ENCODE measurements at regions not wholly inside any gene's neighbourhood (a gene's known extent, or its start where the extent isn't known, plus 50 kb on each side); places are given as distances from the start of the nearest gene placed in this dataset.
"Not testable (repeated sequence)": the region's sequence is repeated elsewhere in the genome, so short reads cannot be mapped to it uniquely, and the experiment has no call there.

DNA sequence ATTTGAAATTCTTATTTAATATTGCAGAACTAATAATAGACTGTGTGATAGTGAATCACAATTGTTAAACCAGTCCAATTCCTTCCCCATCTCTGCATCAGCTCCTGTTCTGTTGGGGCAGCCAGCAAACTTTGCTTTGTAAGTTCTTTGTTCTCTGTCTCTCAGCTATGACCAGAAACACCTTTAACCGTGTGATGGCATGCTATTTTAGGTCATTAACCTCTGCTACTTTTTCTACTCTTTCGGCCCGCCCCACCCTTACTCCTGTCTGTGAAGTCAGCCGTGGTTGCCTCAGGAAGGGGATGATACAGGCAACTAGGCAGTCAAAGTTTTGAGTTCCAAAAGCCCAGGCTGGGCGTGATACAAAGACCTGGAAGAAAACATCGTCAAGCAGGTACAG lies 51.3 kb upstream of the EGFL6 start:
- no peak for DNase-seq

DNA sequence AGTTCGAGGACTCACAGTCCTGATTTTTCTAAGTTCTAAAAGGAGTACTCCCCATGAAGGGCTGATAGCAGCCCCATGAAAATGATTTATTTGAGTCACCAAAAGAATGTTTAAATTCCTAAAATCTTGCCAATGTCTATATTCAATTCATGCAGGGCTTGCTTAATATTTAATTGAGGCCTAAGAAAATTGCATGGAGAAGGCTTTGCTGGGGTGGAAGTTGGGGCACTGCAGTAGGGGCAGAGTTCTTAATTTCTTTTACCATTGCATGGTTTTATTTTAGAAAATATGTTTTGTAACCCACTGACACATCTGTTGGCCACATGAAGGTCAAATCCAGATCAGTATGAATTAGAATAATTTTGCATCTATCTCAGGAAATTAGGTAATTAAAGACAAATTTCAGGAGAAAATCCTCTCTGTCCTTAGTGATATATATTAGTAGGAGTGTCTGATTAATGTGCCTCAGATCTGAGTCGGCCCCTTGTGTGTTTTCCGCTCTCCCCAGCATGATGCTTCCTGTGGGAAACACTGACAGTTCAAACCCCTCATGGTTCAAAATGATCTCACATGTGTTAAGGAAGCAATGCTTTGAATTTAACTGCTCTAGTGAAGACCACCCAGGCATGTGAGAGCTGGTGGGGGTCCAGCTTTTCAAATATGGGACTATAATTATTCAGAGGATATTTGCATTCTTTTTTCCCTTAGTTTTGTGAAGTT lies 54.0 kb upstream of the EGFL6 start:
- DNase-seq, result no peak

DNA sequence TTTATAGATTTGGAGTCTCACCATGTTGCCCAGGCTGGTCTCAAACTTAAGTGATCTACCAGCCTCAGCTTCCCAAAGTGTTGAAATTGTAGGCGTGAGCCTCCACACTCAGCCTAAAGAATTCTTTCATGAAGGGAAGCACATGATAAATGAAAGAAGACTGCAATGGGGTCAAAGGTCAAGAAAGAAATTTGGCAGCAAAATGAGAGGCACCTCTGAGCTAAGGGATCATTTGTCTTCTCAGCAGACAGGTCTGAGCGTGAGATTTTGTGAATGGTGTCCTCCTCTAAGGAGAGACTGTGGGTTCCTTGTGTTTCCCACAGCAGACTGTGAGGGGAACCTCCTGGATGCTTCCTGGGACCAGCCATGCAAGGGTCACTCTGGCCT lies 57.5 kb upstream of the EGFL6 start:
- DNase-seq, result no peak

DNA sequence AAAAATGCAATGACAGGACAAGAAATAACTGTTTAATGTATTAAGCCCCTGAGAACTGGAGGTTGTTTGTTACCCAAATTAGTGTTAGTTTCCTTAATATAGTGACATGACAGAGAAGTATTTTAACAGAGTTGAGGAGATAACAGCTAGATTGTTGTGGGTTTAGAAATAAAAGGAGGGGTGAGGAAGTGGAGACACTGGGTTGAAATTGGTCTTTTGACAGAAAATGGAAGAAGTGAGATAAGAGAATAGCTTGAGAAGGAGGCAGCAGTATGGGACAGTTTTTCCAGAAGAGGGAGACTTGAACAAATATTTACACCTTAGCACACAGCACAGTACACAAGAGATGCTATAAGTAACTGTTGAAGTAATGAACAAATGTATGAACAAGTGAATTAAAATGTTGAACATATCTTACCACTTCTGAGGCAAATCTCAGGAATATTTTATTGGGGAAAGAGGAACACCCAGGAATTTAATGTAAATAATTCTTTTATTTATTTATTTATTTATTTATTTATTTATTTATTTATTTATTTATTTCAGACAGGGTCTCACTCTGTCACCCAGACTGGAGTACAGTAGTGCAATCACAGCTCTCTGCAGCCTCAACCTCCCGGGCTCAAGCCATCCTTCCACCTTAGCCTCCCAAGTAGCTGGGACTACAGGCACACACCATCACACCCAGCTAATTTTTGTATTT lies 58.0 kb upstream of the EGFL6 start:
- DNase-seq, result no peak

DNA sequence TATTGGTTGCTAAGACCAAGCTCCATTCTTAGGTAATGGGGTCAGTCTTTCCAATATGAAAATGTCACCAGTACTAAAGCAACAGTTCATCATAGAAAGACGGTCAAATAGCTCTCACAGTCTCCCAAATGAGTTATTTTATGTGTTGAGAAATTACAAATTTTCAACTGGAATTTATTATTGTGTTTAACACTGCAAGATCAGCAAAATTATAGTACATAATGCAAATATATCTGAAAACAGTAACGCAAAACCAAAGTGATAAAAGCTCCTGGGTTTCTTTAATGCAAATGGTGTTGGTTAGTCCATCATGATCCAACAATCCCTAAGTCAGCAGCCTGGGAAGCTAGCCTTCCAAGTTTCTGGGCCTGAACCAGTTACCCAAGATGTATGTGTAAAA lies 61.5 kb upstream of the EGFL6 start:
- DNase-seq, result no peak

DNA sequence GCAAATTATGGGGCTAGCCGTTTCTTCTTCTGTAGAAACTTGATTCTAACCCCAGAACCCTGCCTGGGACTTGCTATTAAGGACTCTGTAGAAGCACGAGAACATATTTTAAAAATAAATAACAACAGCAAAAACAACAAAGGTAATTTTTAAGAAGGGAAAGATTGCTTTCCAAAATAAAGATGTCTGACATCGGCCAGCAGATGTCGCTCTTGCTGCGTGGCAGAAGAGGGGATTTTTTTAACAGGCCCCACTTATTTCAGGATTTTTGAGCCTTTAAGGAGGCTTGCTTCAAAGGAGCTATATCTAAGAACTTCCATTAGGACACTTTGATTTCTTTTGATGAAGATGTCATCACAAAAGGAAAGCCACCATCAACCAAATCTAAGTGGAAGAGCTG lies 62.8 kb upstream of the EGFL6 start:
- DNase-seq, result peak; percentile 60 to 73 (median 64)

DNA sequence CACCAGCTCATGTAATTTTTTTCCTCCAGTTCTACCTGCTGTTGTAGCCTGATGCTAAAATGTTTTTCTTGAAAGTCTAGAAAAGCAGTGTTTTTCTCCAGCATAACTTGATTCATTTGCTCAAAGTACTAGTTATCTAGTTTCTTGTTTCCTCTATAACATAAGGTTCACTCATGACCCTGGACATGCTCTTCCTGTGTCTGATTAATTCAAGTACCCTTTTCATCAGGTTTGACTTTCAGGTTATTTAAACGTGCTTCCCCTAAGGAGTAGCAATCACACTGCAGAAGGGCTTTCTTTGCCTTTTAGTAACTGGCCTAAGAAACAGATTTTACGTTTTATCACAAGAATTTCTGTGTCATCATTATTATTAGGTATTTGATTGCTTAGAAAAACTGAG lies 66.8 kb upstream of the EGFL6 start:
- DNase-seq, result no peak

DNA sequence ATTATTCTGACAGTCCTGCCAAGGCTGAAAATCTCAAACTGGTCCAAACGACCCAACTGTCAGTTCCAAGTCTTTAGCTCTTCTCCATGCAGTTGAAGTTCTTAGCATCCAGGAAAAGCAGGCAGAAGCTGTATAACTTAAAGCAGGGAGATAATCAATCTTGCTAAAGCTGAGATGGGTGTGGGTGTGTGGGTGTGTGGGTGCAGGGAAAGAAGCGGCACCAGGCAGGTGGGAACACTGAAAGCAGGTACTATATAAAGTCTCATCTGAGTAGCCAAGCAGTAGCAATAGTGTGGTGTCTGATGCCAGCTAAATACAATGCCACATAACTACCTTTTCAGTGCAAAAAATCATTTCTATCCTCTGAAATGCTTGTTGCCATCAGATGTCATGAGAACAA lies 69.7 kb upstream of the EGFL6 start:
- DNase-seq, result no peak

DNA sequence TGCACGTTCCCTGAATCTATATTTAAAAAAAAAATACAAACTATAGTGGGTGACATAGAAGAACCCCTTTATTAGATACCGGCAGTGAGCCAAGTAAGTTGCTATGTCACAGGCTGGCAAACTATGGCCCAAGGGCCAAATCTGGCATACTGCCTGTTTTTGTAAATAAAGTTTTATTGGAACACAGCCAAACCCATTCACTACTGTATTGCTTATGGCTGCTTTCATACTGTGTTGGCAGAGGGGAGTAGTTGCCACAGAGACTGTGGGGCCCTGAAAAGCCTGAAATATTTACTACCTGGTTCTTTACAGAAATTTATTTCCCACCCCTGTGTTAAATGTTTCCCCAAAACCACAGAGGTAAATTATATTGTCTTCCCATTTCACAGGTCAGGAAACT lies 71.2 kb upstream of the EGFL6 start:
- no peak for DNase-seq

DNA sequence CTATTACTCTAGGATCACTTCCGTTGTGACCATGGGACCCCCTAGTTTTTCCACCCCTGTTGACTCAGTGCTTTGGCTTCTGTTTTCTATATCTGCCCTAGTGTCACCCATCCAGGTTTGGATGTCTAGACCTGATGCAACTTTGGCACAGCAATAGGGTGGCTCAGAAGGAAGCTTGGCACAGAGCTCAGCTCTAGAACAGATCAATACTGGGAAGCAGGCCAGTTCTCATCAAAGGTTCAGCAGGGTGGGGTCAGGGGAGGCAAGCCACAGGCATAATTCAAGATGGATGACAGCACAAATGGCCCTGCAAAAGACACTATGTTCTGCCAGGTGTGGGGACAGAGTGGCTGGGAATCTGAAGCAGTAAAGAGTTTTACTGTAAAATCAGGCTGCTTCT lies 74.2 kb upstream of the EGFL6 start:
- DNase-seq, result no peak

DNA sequence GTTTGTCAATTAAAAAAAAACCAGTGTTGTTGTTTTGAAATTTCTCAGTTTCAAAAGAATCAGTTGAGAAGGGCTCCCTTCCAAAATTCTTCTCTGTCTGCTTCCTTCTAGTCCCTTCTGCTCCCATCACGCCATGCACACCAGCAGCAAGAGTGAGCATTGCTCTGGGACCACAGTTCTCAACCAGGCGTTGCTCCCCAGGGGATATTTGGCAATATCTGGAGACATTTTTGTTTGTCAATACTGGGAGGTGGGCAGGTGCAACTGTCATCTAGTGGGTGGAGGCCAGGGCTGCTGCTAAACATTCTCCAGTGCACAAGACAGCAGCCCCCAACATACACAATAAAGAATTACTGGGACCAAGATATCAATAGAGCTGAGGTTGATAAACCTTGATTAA lies 74.8 kb upstream of the EGFL6 start:
- no peak for DNase-seq

DNA sequence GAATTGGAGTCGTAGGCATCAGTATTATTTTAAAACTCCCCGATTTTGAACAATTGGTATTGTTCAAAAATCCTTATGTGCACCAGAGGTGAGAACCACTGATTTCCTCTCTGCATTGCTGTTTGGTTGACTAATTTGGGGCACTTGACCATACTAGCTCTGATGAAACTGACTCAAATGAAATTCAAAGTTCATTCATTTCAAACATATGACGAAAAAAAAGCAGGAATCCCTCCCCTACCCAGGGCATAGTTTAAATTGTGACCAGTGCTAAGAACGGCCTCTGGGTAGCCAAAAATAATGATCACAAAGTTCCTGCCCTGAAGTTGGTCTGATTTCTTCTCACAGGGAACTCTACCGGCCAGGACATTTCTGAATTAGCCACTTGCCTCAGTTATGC lies 75.7 kb upstream of the EGFL6 start:
- DNase-seq, result peak in 1 of 3 donors; percentile 19

DNA sequence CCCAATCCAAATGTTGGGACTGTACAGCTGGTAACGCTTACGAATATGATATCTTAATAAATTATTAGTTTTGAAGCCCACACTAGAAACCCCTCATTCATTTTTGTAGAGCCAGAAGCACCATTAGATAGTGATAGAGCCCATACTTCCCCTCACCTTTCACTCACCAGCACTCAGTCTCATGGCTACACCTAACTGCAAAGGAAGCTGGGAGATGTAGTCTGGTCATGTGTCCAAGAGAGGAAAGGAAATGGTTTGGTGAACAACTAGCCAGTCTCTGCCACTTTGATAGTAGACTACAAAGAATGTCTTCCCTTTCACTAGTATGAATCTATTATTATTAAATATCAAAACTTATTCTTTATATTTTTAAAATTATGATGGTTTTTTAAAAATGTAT lies 77.1 kb upstream of the EGFL6 start:
- DNase-seq, result no peak

DNA sequence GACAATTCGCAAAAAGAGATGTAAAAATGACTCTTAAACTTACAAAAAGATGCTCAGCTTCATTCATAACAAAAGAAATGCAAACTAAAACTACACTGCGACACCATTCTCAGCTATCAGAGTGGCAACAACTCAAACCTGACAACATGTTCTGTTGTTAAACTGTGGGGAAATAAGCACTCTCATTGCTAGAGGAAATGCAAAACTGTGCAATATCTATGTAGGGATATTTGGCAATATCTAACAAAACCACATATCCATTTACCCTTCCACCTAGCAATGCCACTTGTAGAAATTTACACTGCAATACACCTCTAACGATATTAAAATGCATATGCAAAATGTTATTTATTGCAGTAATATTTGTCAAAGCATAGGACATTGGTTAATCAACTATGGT lies 78.3 kb upstream of the EGFL6 start:
- peak in 2 of 3 donors; percentile 27 to 45 for DNase-seq

DNA sequence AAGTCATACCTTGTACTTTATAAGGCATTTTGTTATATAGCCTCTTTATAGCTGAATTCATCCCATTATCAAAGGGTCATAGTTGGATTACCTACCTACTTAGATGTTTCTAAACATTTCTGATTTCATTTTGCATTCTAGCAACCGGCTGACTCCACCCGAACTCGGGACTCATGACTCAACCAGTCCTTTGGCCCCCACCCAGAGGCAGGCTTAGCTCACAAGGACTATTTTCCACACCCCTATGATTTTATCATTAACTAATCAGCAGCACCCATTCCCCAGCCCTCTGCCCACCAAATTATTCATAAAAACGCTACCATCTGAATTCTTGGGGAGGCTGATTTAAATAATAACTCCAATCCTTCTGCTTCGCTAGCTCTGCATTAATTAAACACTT lies 79.9 kb upstream of the EGFL6 start:
- peak; percentile 51 to 71 (median 64) for DNase-seq

DNA sequence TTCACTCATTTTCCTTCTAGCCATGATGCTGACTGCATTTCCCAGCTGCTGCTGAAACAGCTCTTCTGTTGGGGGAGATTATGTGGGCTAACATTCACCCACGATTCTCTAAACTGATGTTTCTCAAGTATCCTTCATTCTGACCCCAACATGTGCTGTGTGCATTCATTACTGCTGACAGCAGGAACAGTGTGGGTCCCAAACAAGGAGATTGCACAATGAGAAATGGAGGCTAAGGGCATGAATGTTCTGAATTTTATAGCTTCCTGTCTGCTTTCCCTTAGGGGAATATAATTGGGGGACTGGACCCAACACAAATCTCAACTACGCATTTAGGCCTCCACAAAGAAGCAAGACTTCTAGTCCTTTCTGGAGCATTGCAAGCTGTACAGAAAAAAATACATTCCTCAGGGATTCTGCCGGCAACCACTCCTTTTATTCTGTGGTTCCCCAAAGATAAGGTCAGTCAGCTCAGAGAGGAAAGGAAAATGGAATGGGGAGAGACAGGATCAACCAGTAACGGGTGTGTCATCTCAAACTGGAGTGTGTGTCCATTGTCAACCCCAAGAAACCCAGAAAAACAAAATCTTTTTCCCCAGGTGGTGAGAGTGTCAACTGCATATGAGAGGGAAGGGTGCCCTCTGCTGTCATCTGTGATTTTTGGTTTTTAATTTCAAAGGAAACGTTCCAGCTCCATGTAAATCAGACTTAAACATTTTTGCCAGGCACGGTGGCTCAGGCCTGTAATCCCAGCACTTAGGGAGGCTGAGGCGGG lies 81.5 kb upstream of the EGFL6 start:
- DNase-seq, result peak; percentile 63 to 73 (median 69)

DNA sequence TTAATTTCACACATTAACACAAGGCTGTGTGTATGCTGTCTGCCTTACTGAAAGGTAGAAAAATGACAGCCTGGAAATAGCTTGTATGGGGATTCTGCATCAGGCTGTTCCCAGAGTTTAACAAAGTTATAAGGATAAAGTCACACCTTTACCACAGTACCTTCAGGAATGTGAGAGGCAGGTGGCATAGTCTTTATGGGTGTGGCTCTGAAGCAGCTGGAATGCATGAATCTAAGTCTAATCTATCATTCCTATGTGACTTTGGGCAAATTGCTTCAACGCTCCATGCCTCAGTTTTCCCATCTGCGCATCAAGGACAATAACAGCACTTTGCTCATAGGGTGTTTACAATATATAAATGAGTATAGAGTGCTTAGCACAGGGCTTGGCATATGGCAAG lies 84.2 kb upstream of the EGFL6 start:
- DNase-seq, result no peak

DNA sequence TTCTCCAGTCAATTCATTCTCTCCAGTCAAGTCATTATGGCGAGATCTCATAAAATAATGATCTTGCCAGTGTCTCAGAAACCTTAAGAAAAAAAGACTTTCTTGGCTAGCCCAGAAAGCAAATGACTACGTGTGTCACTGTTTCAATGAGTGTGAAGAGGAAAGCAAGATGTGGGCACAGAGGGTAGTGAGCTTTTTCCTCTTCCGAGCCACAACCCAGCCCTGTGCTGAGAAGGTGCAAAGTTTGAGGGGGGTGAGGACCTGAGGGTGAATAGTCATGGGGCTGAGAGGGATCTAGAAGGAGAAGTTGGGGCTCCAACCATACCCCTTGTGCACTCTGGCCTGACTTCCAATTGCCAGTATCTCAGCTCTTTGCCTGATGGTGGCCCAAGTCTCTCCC lies 85.6 kb upstream of the EGFL6 start:
- DNase-seq, result no peak

DNA sequence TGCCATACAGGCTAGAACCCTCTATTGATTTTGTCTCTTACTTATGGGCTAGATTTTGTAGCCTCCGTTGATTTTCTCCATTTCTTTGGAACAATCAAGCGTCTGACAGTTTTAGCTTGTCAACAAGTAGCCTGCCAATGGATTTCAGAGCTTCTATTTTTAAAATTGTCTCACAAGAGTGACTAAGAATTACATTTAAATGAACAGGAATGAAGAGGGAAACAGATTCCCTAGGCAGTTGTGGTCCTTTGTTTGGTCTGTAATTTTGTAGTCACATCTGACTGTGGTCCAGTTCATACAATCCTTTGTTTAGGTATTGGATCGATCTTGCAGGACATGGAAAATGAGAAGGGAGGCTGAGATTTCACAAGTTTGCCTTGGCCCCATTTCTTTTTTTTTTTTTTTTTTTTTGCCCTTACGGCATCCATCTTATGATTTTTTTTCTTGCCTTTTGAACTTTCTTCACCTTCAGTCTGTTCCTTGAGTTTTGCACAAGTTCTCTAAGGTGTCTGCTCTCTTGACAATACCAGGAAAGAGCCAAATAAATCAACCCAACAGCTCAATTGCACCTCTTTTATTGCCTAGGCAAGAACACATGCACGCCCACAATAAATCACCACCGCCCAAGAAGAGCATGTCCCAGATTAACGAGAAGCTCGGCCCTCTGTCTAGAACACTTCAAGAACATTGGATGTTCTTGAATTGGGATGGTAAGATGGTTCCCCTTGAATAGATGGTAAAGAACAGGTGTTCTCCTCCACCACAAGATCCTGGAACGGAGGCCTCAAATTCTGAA lies 86.5 kb upstream of the EGFL6 start:
- no peak for DNase-seq

DNA sequence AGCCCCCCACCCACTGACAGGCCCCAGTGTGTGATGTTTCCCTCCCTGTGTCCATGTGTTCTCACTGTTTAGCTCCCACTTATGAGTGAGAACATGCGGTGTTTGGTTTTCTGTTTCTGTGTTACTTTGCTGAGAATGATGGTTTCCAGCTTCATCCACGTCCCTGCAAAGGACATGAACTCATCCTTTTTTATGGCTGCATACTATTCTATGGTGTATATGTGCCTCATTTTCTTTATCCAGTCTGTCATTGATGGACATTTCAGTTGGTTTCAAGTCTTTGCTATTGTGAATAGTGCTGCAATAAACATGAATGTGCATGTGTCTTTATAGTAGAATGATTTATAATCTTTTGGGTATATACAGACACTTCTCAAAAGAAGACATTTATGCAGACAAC lies 88.6 kb upstream of the EGFL6 start:
- not testable (repeated sequence) for DNase-seq

DNA sequence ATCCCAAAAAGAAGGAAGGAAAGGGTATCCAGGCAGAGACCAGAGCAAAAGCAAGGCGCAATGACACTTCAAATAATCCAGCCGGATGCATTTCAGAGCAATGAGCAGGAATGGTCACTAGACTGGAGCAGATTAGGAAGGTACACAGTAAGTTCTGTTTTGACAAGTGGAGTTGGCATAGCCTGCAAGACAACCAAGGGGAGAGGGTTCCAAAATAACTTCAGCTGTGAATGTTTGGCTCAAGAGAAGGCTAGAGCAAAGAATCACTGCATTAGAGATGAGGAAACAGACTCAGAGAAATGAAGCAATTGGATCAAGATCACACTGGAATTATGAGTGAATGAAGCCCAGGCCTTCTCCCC lies 90.0 kb upstream of the EGFL6 start:
- DNase-seq, result no peak

DNA sequence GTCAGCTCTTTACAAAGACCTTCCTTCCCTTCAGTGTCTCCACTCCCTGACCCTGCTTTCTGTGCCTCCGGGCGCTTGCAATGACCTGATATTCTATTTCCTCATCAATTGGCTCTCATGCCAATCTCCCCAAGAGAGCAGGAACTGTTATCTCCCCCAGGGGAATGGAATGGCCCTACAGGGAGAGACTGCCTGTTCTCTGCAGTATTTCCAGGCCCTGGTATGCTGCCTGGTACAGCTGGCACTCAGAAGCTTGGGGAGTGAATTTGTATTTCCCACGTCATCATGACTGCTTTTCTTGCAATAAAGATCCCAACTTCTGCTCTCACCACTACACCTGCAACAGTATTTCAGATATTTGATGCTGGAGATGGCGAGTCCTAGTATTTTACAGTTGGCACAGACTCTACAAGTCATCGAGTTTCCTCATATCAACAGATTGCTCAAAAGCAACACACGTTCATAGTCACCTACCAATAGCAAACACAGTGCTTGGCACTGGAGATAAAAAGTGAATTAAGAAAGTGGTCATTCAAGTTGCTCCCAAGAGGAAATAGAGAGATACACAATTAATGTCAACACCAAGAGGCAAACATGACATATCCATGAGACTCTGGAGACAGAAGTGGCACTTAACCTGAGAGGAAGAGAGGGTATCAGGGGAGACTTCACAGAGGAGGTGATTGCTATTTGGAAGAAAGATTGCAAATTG lies 90.5 kb upstream of the EGFL6 start:
- no peak for DNase-seq

DNA sequence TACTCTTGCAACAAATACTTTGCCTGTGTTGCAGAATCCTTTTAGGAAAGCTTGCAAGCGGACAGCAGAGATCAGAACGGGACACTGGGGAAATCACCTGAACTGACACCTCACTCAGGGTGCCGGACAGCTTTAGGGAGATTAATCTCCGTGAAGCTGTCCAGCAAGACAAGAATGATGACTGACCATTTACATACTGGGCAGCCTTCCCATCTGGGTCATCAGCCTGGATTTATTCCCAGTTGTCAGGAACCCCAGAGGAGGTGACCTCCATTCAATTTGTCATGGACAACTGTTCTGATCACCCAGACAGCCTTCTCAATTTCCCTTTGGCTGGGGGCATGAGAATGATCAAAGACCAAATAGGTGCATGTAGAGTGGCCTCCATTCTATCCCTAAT lies 93.0 kb upstream of the EGFL6 start:
- no peak for DNase-seq

Measured in suppressor macrophage treated with lipopolysaccharide for 1 hour (primary cell).